H1 (cell line): ENCODE measurements at regions not wholly inside any gene's neighbourhood (a gene's known extent, or its start where the extent isn't known, plus 50 kb on each side); places are given as distances from the start of the nearest gene placed in this dataset.

Experiments used
- CTCF ChIA-PET: fragments of 300-600 bp; sonication (Branson Sonifier 250); formaldehyde crosslinking; loops from one replicate; lab custom pipeline; 2021; ENCODE audit not compliant: partially characterized antibody; lab: Charles Lee
- POLR2A ChIA-PET: fragments of 300-600 bp; sonication (Branson Sonifier 250); formaldehyde crosslinking; loops from one replicate; lab custom pipeline; 2021; ENCODE audit warnings: inconsistent platforms; ENCODE audit not compliant: partially characterized antibody; lab: Charles Lee
- DNase-seq, 2 experiments: peaks; one replicate each; pipeline versions ENCODE4 v3.0.0 to v3.0.0-alpha.2; 2010 to 2022; ENCODE audit warnings: low spot score in 2 of 2, low read depth in 1 of 2, mixed read lengths in 1 of 2
- FAIRE-seq: peaks from 2 replicates; lab custom pipeline; 2011; peaks lifted over from hg19 to GRCh38; lab: Jason Lieb, UNC
- H2AFZ ChIP-seq: 2 replicates; pipeline ENCODE4 v1.8.1; 2012; ENCODE audit warnings: low read length, inconsistent platforms
- H2AK5ac ChIP-seq: 2 replicates; pipeline ENCODE4 v1.6.1; 2013; ENCODE audit warnings: low read depth, low read length
- H2BK120ac ChIP-seq: replicated peaks from 2 replicates; pipeline ENCODE3; 2013; ENCODE audit warnings: low read depth, low read length, inconsistent platforms
- H2BK12ac ChIP-seq: 2 replicates; pipeline ENCODE4 v1.6.1; 2013; ENCODE audit warnings: low read depth, low read length
- H2BK15ac ChIP-seq: 2 replicates; pipeline ENCODE4 v1.6.1; 2013; ENCODE audit warnings: low read length
- H2BK20ac ChIP-seq: 2 replicates; pipeline ENCODE4 v1.6.1; 2013; ENCODE audit warnings: low read length
- H2BK5ac ChIP-seq: 2 replicates; pipeline ENCODE4 v1.6.1; 2013; ENCODE audit warnings: low read depth, low read length
- H3K14ac ChIP-seq: 2 replicates; pipeline ENCODE4 v1.6.1; 2013; ENCODE audit warnings: inconsistent platforms; ENCODE audit not compliant: insufficient read length
- H3K18ac ChIP-seq: 2 replicates; pipeline ENCODE4 v1.6.1; 2013; ENCODE audit warnings: low read length; ENCODE audit errors: extremely low read depth
- H3K23ac ChIP-seq: 2 replicates; pipeline ENCODE4 v1.6.1; 2013; ENCODE audit warnings: inconsistent platforms; ENCODE audit not compliant: insufficient read length
- H3K23me2 ChIP-seq: 2 replicates; pipeline ENCODE4 v1.6.1; 2013; ENCODE audit warnings: low read depth, low read length
- H3K27ac ChIP-seq: 2 replicates; pipeline ENCODE4 v1.6.1; 2011; ENCODE audit warnings: low read depth, low read length, inconsistent platforms
- H3K27me3 ChIP-seq, 4 experiments: replicated peaks in 1 of 4; 1 replicate in 1 of 4; 2 replicates in 3 of 4; pipeline versions ENCODE4 v1.6.1 to v1.8.1; 2011 to 2013; ENCODE audit warnings: low read length in 3 of 4, mild to moderate bottlenecking in 3 of 4, inconsistent platforms in 2 of 4, mixed read lengths in 2 of 4, moderate library complexity in 1 of 4; ENCODE audit not compliant: control insufficient read depth in 3 of 4, insufficient read depth in 3 of 4; ENCODE audit errors: extremely low read depth in 1 of 4
- H3K36me3 ChIP-seq, 4 experiments: 2 replicates each; pipeline versions ENCODE4 v1.6.1 to v1.8.1; 2011 to 2013; ENCODE audit warnings: mild to moderate bottlenecking in 4 of 4, low read length in 3 of 4, moderate library complexity in 2 of 4, control low read depth in 1 of 4, inconsistent platforms in 1 of 4; ENCODE audit not compliant: insufficient read depth in 4 of 4, control insufficient read depth in 2 of 4
- H3K4ac ChIP-seq: replicated peaks from 2 replicates; pipeline ENCODE3; 2013; ENCODE audit warnings: low read length, low read depth, mixed read lengths, inconsistent platforms; ENCODE audit not compliant: insufficient read length
- H3K4me1 ChIP-seq, 4 experiments: replicated peaks in 1 of 4; 1 replicate in 1 of 4; 2 replicates in 3 of 4; pipeline versions ENCODE4 v1.6.1 to v1.8.1; 2011 to 2013; ENCODE audit warnings: low read length in 3 of 4, inconsistent platforms in 2 of 4, mixed read lengths in 1 of 4; ENCODE audit not compliant: insufficient read depth in 4 of 4, control insufficient read depth in 3 of 4
- H3K4me2 ChIP-seq, 2 experiments: 2 replicates each; pipeline versions ENCODE4 v1.6.1 to v1.8.1; 2011 to 2013; ENCODE audit warnings: low read depth in 2 of 2, low read length in 2 of 2, control low read depth in 1 of 2, inconsistent platforms in 1 of 2, mild to moderate bottlenecking in 1 of 2; ENCODE audit not compliant: insufficient read depth in 1 of 2
- H3K4me3 ChIP-seq, 4 experiments: fragments of 200-600, 300-600 bp in 1 of 4; sonication (generic), shearing (Covaris generic), sonication (Bioruptor Twin) in 1 of 4; 2 replicates each; pipeline versions ENCODE4 v1.5.1 to v1.8.1; 2011 to 2016; ENCODE audit warnings: low read length in 4 of 4, low read depth in 3 of 4, control low read depth in 2 of 4, inconsistent platforms in 2 of 4, mild to moderate bottlenecking in 2 of 4, mixed read lengths in 1 of 4, moderate library complexity in 1 of 4; ENCODE audit not compliant: insufficient read depth in 2 of 4; ENCODE audit errors: extremely low read depth in 1 of 4
- H3K56ac ChIP-seq: replicated peaks from 2 replicates; pipeline ENCODE3; 2013; ENCODE audit warnings: low read depth, mild to moderate bottlenecking, mixed read lengths, low read length, inconsistent platforms; ENCODE audit not compliant: insufficient read length
- H3K79me1 ChIP-seq: 2 replicates; pipeline ENCODE4 v1.6.1; 2013; ENCODE audit warnings: low read depth, low read length, control low read depth
- H3K79me2 ChIP-seq, 2 experiments: 2 replicates each; pipeline versions ENCODE4 v1.6.1 to v1.8.1; 2012 to 2013; ENCODE audit warnings: low read length in 2 of 2, mild to moderate bottlenecking in 2 of 2, inconsistent platforms in 1 of 2; ENCODE audit not compliant: insufficient read depth in 2 of 2, control insufficient read depth in 1 of 2
- H3K9ac ChIP-seq, 4 experiments: replicated peaks in 1 of 4; 1 replicate in 1 of 4; 2 replicates in 3 of 4; pipeline versions ENCODE4 v1.6.1 to v1.8.1; 2011 to 2013; ENCODE audit warnings: low read depth in 3 of 4, low read length in 3 of 4, control low read depth in 2 of 4, mild to moderate bottlenecking in 2 of 4, moderate library complexity in 2 of 4, inconsistent platforms in 1 of 4; ENCODE audit errors: extremely low read depth in 1 of 4
- H3K9me3 ChIP-seq, 2 experiments: 2 replicates each; pipeline versions ENCODE4 v1.6.1 to v1.8.1; 2012 to 2013; ENCODE audit warnings: mild to moderate bottlenecking in 2 of 2, moderate library complexity in 2 of 2, control low read depth in 1 of 2, inconsistent platforms in 1 of 2, low read depth in 1 of 2, low read length in 1 of 2, mixed read lengths in 1 of 2; ENCODE audit not compliant: insufficient read depth in 2 of 2
- H4K20me1 ChIP-seq, 2 experiments: replicated peaks in 1 of 2; 2 replicates each; pipeline versions ENCODE3 to v1.8.1; 2011 to 2013; ENCODE audit warnings: inconsistent platforms in 2 of 2, low read length in 2 of 2, mild to moderate bottlenecking in 1 of 2; ENCODE audit not compliant: insufficient read depth in 2 of 2, control insufficient read depth in 1 of 2
- H4K5ac ChIP-seq: 2 replicates; pipeline ENCODE4 v1.6.1; 2013; ENCODE audit warnings: low read length, low read depth, mixed read lengths, inconsistent platforms; ENCODE audit not compliant: insufficient read length
- H4K8ac ChIP-seq: 2 replicates; pipeline ENCODE4 v1.8.0; 2013; ENCODE audit warnings: mild to moderate bottlenecking, moderate library complexity, low read length, inconsistent platforms; ENCODE audit not compliant: insufficient read depth; ENCODE audit errors: extremely low read depth
- H4K91ac ChIP-seq: replicated peaks from 2 replicates; pipeline ENCODE3; 2013; ENCODE audit warnings: low read length, mixed read lengths, inconsistent platforms; ENCODE audit not compliant: insufficient read length
- BACH1 ChIP-seq: IDR thresholded peaks from 2 replicates; pipeline ENCODE4 v1.6.1; 2012; ENCODE audit warnings: low read length, improper control_type of control experiment
- CREB1 ChIP-seq: IDR thresholded peaks from 2 replicates; pipeline ENCODE4 v1.6.1; 2012; ENCODE audit warnings: inconsistent platforms
- CTCF ChIP-seq, 3 experiments: IDR thresholded peaks; 1 replicate in 2 of 3; 2 replicates in 1 of 3; pipeline versions ENCODE4 v1.5.1 to v1.6.1; 2011; ENCODE audit warnings: low read length in 3 of 3, mild to moderate bottlenecking in 3 of 3, inconsistent platforms in 2 of 3, low read depth in 1 of 3, moderate library complexity in 1 of 3; ENCODE audit not compliant: insufficient read depth in 1 of 3; ENCODE audit errors: control extremely low read depth in 1 of 3
- EP300 ChIP-seq, 2 experiments: IDR thresholded peaks; 1 replicate in 1 of 2; 2 replicates in 1 of 2; pipeline ENCODE4 v1.6.1; 2011 to 2012; ENCODE audit warnings: low read depth in 2 of 2, low read length in 2 of 2, mild to moderate bottlenecking in 2 of 2, borderline replicate concordance in 1 of 2, inconsistent platforms in 1 of 2, moderate library complexity in 1 of 2
- FOSL1 ChIP-seq: IDR thresholded peaks from 2 replicates; pipeline ENCODE4 v1.6.1; 2011; ENCODE audit warnings: mild to moderate bottlenecking, low read depth, low read length, moderate library complexity; ENCODE audit not compliant: insufficient read depth
- KDM5A ChIP-seq: fragments of 200-600 bp; IDR thresholded peaks from 2 replicates; pipeline ENCODE4 v1.7.1; 2012; ENCODE audit warnings: mild to moderate bottlenecking, low read length, inconsistent platforms, mixed read lengths
- PHF8 ChIP-seq: fragments of 200-600 bp; sonication (generic); conservative IDR thresholded peaks from 2 replicates; pipeline ENCODE4 v1.7.1; 2012; ENCODE audit warnings: low read depth, mild to moderate bottlenecking, inconsistent platforms, low read length, moderate library complexity
- POLR2A ChIP-seq, 2 experiments: IDR thresholded peaks; 1 replicate in 1 of 2; 2 replicates in 1 of 2; pipeline ENCODE4 v1.6.1; 2011; ENCODE audit warnings: low read depth in 2 of 2, low read length in 2 of 2, mild to moderate bottlenecking in 2 of 2; ENCODE audit errors: control extremely low read depth in 1 of 2
- POLR2AphosphoS5 ChIP-seq: IDR thresholded peaks from 2 replicates; pipeline ENCODE4 v1.6.1; 2011; ENCODE audit warnings: low read depth, low read length
- RAD21 ChIP-seq, 2 experiments: IDR thresholded peaks in 1 of 2; conservative IDR thresholded peaks in 1 of 2; 2 replicates each; pipeline ENCODE4 v1.6.1; 2011; ENCODE audit warnings: low read depth in 2 of 2, low read length in 2 of 2, improper control_type of control experiment in 1 of 2, inconsistent platforms in 1 of 2, mild to moderate bottlenecking in 1 of 2, moderate library complexity in 1 of 2
- SIX5 ChIP-seq: IDR thresholded peaks from 2 replicates; pipeline ENCODE4 v1.6.1; 2011; ENCODE audit warnings: mild to moderate bottlenecking, low read depth, low read length
- SRF ChIP-seq: IDR thresholded peaks from 2 replicates; pipeline ENCODE4 v1.6.1; 2011; ENCODE audit warnings: mild to moderate bottlenecking, low read depth, low read length, moderate library complexity
- TAF1 ChIP-seq: IDR thresholded peaks from 2 replicates; pipeline ENCODE4 v1.6.1; 2011; ENCODE audit warnings: mild to moderate bottlenecking, low read depth, low read length
- YY1 ChIP-seq: IDR thresholded peaks from 2 replicates; pipeline ENCODE4 v1.6.1; 2011; ENCODE audit warnings: low read depth, mild to moderate bottlenecking, low read length
- WGBS, 2 experiments: shearing (Covaris generic) in 1 of 2; methylation state at CpG; one replicate each; pipeline versions ENCODE4 v1.1.6 to v1.1.7; 2013 to 2015; ENCODE audit warnings: low lambda C conversion rate in 2 of 2, mixed read lengths in 2 of 2, inconsistent platforms in 1 of 2, low coverage in 1 of 2, missing lambda C conversion rate in 1 of 2; ENCODE audit not compliant: insufficient replicate concordance in 2 of 2, insufficient coverage in 1 of 2, insufficient read length in 1 of 2; ENCODE audit errors: extremely low coverage in 1 of 2, missing lambda C conversion rate in 1 of 2; 5-methylcytosine and 5-hydroxymethylcytosine counted together

DNA sequence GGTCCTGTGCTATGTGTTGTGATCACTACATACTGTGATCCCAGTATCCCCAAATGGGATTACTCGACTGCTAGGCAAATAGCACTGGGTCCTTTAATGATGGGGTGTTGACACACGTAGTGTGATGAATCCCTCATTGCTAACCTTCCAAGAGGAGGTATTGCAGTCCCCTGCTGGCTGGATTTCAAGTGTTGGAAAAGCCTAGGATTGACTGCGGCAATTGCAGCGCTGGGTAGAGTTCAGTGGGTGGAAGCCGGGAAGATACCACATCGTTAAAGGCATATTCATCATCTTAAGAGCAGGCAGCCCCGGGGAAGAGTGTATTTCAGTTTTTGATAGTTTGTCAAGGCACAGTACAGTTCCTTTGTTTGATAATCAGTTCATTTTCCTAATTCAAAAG lies 159.9 kb downstream of the TRIML1 start:
- Histone ChIP-seq H4K5ac (no peak overlapping the region), H2BK15ac (no peak overlapping the region), H3K23ac (no peak overlapping the region), H3K23me2 (no peaks in the 10 kb centered on the region; the same call in 1 of the 2 replicates), H3K4me1 (no peaks in the 10 kb centered on the region), H3K27ac (no peak overlapping the region), H2AFZ (no peak overlapping the region), H3K79me2 (no peaks in the 10 kb centered on the region), H4K20me1 (no peaks in the 10 kb centered on the region), H3K56ac (no peak overlapping the region), H4K91ac (no peak overlapping the region), H3K4me2 (no peak overlapping the region), H3K9ac (no peak overlapping the region), H2BK12ac (no peak overlapping the region), H2AK5ac (no peak overlapping the region), H3K4me3 (no peak overlapping the region), H2BK20ac (no peak overlapping the region), H3K36me3 (no peaks in the 10 kb centered on the region), H3K79me1 (no peaks in the 10 kb centered on the region), H2BK5ac (no peak overlapping the region), H3K14ac (no peak overlapping the region), H3K9me3 (no peaks in the 10 kb centered on the region), H3K4ac (no peak overlapping the region), H3K18ac (no peak overlapping the region), H4K8ac (no peak overlapping the region), H2BK120ac (no peak overlapping the region), H3K27me3 (no peaks in the 10 kb centered on the region)
- FAIRE-seq (no peak), DNase-seq (no peak)
- POLR2A ChIA-PET = no interaction called here
- CTCF ChIA-PET = no interaction called here
- WGBS, 2 experiments = 87% methylated on average over 7 of the region's 7 CpGs; no CpG with 5 or more reads in 1 of the 2 experiments
- TF ChIP-seq TAF1 = no peak
- no peak for TF ChIP-seq CREB1
- no peak for TF ChIP-seq YY1
- TF ChIP-seq SIX5 = no peak
- TF ChIP-seq RAD21 (IDR thresholded peaks at IDR 0.05 in 1 of 2, conservative IDR thresholded peaks at IDR 0.05 in 1 of 2; ENCODE audit: low read depth in 2 of 2, low read length in 2 of 2) = no peak
- TF ChIP-seq SRF = no peak
- TF ChIP-seq CTCF (IDR thresholded peaks at IDR 0.05; ENCODE audit: control extremely low read depth in 1 of 3, insufficient read depth in 1 of 3, low read depth in 1 of 3, low read length in 3 of 3) = no peak
- no peak for TF ChIP-seq PHF8
- TF ChIP-seq FOSL1 = no peak
- no peak for TF ChIP-seq KDM5A
- no peak for TF ChIP-seq POLR2A (IDR thresholded peaks at IDR 0.05; ENCODE audit: control extremely low read depth in 1 of 2, low read depth in 2 of 2, low read length in 2 of 2)
- TF ChIP-seq POLR2AphosphoS5 = no peak
- no peak for TF ChIP-seq BACH1
- TF ChIP-seq EP300 (IDR thresholded peaks at IDR 0.05; ENCODE audit: borderline replicate concordance in 1 of 2, low read depth in 2 of 2, low read length in 2 of 2) = no peak
